HCT116 (cell line): ENCODE measurements at regions not wholly inside any gene's neighbourhood (a gene's known extent, or its start where the extent isn't known, plus 50 kb on each side); places are given as distances from the start of the nearest gene placed in this dataset.

ENCODE experiments used
- ATAC-seq: fragments of 200-7000 bp; cut with Tn5 transposase; 2 replicates; pipeline ENCODE4 v1.9.1; 2020; ENCODE audit warnings: mild to moderate bottlenecking, moderate library complexity
- BruUV-seq: library from RNA; stranded (reverse); fragments of 400-500 nt; replicated peaks from 2 replicates; lab custom pipeline; 2021; lab: Mats Ljungman, UMichigan
- CTCF ChIA-PET: fragments of 300-600 bp; sonication (Branson Sonifier 250); formaldehyde crosslinking; loops from one replicate; lab custom pipeline; 2021; ENCODE audit warnings: antibody characterized with exemption; lab: Charles Lee
- POLR2A ChIA-PET: fragments of 300-600, 350-600 bp; sonication (Branson Sonifier 250); formaldehyde crosslinking; loops from one replicate; lab custom pipeline; 2021; ENCODE audit warnings: antibody characterized with exemption; lab: Charles Lee
- RAD21 ChIA-PET, 2 experiments: fragments of 300-600 bp; sonication (Branson Sonifier 250); formaldehyde crosslinking; loops; one replicate each; lab custom pipeline; 2023; ENCODE audit warnings: low total read pairs in 2 of 2; ENCODE audit not compliant: uncharacterized antibody in 2 of 2, unreplicated experiment in 2 of 2, low non-redundant PET in 1 of 2; lab: Charles Lee
- DNase-seq: peaks from one replicate; pipeline ENCODE4 v3.0.0-alpha.2; 2010; ENCODE audit warnings: low read depth, low spot score
- H2AFZ ChIP-seq: fragments of 200-600 bp; shearing (Covaris generic), sonication (generic); 2 replicates; pipeline ENCODE4 v1.6.1; 2017; ENCODE audit warnings: low read depth, mixed run types, mixed read lengths, antibody characterized with exemption, low read length; ENCODE audit not compliant: poor library complexity, severe bottlenecking
- H3K27ac ChIP-seq: 2 replicates; pipeline ENCODE4 v1.5.1; 2012; ENCODE audit warnings: low read depth, low read length
- H3K27me3 ChIP-seq: fragments of 200-600 bp; sonication (generic); 2 replicates; pipeline ENCODE4 v1.6.1; 2016; ENCODE audit warnings: mixed run types, low read length, mixed read lengths; ENCODE audit not compliant: insufficient read depth
- H3K36me3 ChIP-seq, 2 experiments: fragments of 200-500 bp in 1 of 2; fragments of 200-600 bp in 1 of 2; sonication (Bioruptor generic) in 1 of 2; sonication (generic) in 1 of 2; 2 replicates each; pipeline versions ENCODE4 v1.5.1 to v1.6.1; 2014 to 2016; ENCODE audit warnings: low read length in 2 of 2, inconsistent platforms in 1 of 2, mixed read lengths in 1 of 2, mixed run types in 1 of 2; ENCODE audit not compliant: insufficient read depth in 2 of 2, control insufficient read depth in 1 of 2
- H3K4me1 ChIP-seq, 2 experiments: fragments of 200-600 bp in 1 of 2; sonication (generic) in 1 of 2; 2 replicates each; pipeline versions ENCODE4 v1.5.1 to v1.6.1; 2012 to 2017; ENCODE audit warnings: low read length in 2 of 2, inconsistent platforms in 1 of 2, mild to moderate bottlenecking in 1 of 2, mixed read lengths in 1 of 2, mixed run types in 1 of 2, moderate library complexity in 1 of 2; ENCODE audit not compliant: insufficient read depth in 2 of 2, control insufficient read depth in 1 of 2
- H3K4me2 ChIP-seq: fragments of 200-600 bp; sonication (generic); 2 replicates; pipeline ENCODE4 v1.6.1; 2017; ENCODE audit warnings: mixed run types, low read length, mixed read lengths
- H3K4me3 ChIP-seq, 2 experiments: fragments of 200-600 bp in 1 of 2; sonication (generic) in 1 of 2; replicated peaks in 1 of 2; 2 replicates each; pipeline ENCODE4 v1.5.1; 2011 to 2016; ENCODE audit warnings: low read length in 2 of 2, control low read depth in 1 of 2, low read depth in 1 of 2, mild to moderate bottlenecking in 1 of 2, mixed read lengths in 1 of 2, mixed run types in 1 of 2
- H3K79me2 ChIP-seq: fragments of 200-600 bp; sonication (generic); 2 replicates; pipeline ENCODE4 v1.6.1; 2017; ENCODE audit warnings: mild to moderate bottlenecking, mixed run types, low read length, moderate library complexity, mixed read lengths; ENCODE audit not compliant: insufficient read depth
- H3K9ac ChIP-seq: fragments of 200-600 bp; sonication (generic); 2 replicates; pipeline ENCODE4 v1.6.1; 2016; ENCODE audit warnings: low read length, mixed read lengths
- H3K9me2 ChIP-seq: fragments of 200-600 bp; sonication (generic), shearing (Covaris generic); 2 replicates; pipeline ENCODE4 v1.6.1; 2017; ENCODE audit warnings: mixed run types, mild to moderate bottlenecking, moderate library complexity; ENCODE audit not compliant: insufficient read depth
- H3K9me3 ChIP-seq, 2 experiments: fragments of 200-500 bp in 1 of 2; fragments of 200-600 bp in 1 of 2; sonication (Bioruptor generic) in 1 of 2; sonication (generic) in 1 of 2; 2 replicates each; pipeline ENCODE4 v1.6.1; 2014 to 2017; ENCODE audit warnings: low read length in 2 of 2, mixed read lengths in 2 of 2, inconsistent platforms in 1 of 2, low read depth in 1 of 2, mild to moderate bottlenecking in 1 of 2, mixed run types in 1 of 2, moderate library complexity in 1 of 2; ENCODE audit not compliant: control insufficient read depth in 1 of 2, insufficient read depth in 1 of 2
- H4K20me1 ChIP-seq: fragments of 200-600 bp; sonication (generic), shearing (Covaris generic); 2 replicates; pipeline ENCODE4 v1.6.1; 2017; ENCODE audit warnings: mixed run types, mild to moderate bottlenecking, moderate library complexity; ENCODE audit not compliant: insufficient read depth
- CBX3 ChIP-seq: IDR thresholded peaks from 2 replicates; pipeline ENCODE4 v1.6.1; 2012; ENCODE audit warnings: low read depth
- CEBPB ChIP-seq: IDR thresholded peaks from 2 replicates; pipeline ENCODE4 v1.6.1; 2012; ENCODE audit warnings: low read depth
- ELF1 ChIP-seq: IDR thresholded peaks from 2 replicates; pipeline ENCODE4 v1.6.1; 2012; ENCODE audit warnings: low read depth, borderline replicate concordance
- EZH2phosphoT487 ChIP-seq: fragments of 200-600 bp; IDR thresholded peaks from 2 replicates; pipeline ENCODE4 v1.6.1; 2018; ENCODE audit warnings: antibody characterized with exemption, borderline replicate concordance
- JUND ChIP-seq: IDR thresholded peaks from 2 replicates; pipeline ENCODE4 v1.6.1; 2012
- RAD21 ChIP-seq: IDR thresholded peaks from 2 replicates; pipeline ENCODE4 v1.6.1; 2012; ENCODE audit warnings: low read depth, mild to moderate bottlenecking
- SIN3A ChIP-seq: IDR thresholded peaks from 2 replicates; pipeline ENCODE4 v1.6.1; 2012; ENCODE audit warnings: low read depth
- SRF ChIP-seq: IDR thresholded peaks from 2 replicates; pipeline ENCODE4 v1.6.1; 2012; ENCODE audit warnings: low read depth
- TCF7L2 ChIP-seq: IDR thresholded peaks from 2 replicates; pipeline ENCODE4 v1.7.0; 2011; ENCODE audit warnings: borderline replicate concordance, inconsistent platforms; ENCODE audit not compliant: insufficient read depth, insufficient read length; ENCODE audit errors: extremely low read depth
- intact Hi-C: fragments of 100-400 bp; cut with micrococcal nuclease; formaldehyde crosslinking; loops from 2 replicates; pipeline ENCODE4 v1.10.0; 2022
- TF ChIP-seq, protein P1 (sequence below): IDR thresholded peaks from 2 replicates; pipeline ENCODE4 v1.6.1; 2012
- TF ChIP-seq, protein P2 (sequence below): IDR thresholded peaks from 2 replicates; pipeline ENCODE4 v1.6.1; 2011; ENCODE audit warnings: mild to moderate bottlenecking, low read length, moderate library complexity; ENCODE audit not compliant: insufficient replicate concordance; ENCODE audit errors: extremely low read depth
- TF ChIP-seq, protein P3 (sequence below), 3 experiments: fragments of 200-600 bp in 1 of 3; sonication (generic) in 1 of 3; IDR thresholded peaks in 2 of 3; conservative IDR thresholded peaks in 1 of 3; 2 replicates each; pipeline ENCODE4 v1.5.1; 2012 to 2017; ENCODE audit warnings: low read depth in 2 of 3, low read length in 2 of 3, antibody characterized with exemption in 1 of 3, borderline replicate concordance in 1 of 3, control low read depth in 1 of 3, mild to moderate bottlenecking in 1 of 3, mixed read lengths in 1 of 3, mixed run types in 1 of 3, moderate library complexity in 1 of 3; ENCODE audit not compliant: insufficient read depth in 1 of 3
- TF ChIP-seq, protein P4 (sequence below): IDR thresholded peaks from 2 replicates; pipeline ENCODE4 v1.6.1; 2012

DNA sequence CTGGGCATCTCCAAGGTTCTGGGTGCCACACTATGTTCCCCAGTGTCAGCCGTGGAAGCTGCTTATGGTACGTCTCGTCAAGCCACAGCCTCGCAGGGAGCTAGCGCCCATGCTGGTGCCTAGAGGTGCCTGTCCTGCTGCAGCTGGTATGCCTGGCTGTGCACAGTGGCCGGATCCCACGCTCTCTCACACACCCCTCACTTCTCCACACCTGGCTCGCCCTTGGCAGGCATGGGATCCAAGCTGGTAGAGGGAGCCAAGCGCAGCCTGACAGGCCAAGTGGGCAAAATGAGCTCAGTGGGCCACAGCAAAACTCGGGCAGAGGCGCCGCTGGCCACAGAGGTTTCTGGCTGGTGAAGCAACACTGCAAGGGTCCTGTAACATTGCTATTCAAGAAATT is 156.1 kb upstream of the RBMS1 start:
- ChIA-PET CTCF (no interaction called here), RAD21 (no interaction called here), POLR2A (no interaction called here)
- H3K4me3 ChIP-seq: no peak overlapping the region
- H4K20me1 ChIP-seq: no peaks in the 10 kb centered on the region
- DNase-seq (no peak), ATAC-seq (no peak)
- H3K27me3 ChIP-seq: no peaks in the 10 kb centered on the region
- no peaks in the 10 kb centered on the region for H3K79me2 ChIP-seq
- no peak overlapping the region for H2AFZ ChIP-seq
- no peaks in the 10 kb centered on the region for H3K4me1 ChIP-seq
- no peak overlapping the region for H3K9ac ChIP-seq
- no peak overlapping the region for H3K27ac ChIP-seq
- no peaks in the 10 kb centered on the region for H3K9me3 ChIP-seq
- H3K9me2 ChIP-seq: no peaks in the 10 kb centered on the region
- no peak overlapping the region for H3K4me2 ChIP-seq
- intact Hi-C loops: no loop called here
- TF ChIP-seq SIN3A: no peak
- no peak for TF ChIP-seq ELF1
- no peak for TF ChIP-seq CBX3
- TF ChIP-seq, protein P1, sequence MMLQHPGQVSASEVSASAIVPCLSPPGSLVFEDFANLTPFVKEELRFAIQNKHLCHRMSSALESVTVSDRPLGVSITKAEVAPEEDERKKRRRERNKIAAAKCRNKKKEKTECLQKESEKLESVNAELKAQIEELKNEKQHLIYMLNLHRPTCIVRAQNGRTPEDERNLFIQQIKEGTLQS: no peak
- TF ChIP-seq JUND: no peak
- TF ChIP-seq, protein P2, sequence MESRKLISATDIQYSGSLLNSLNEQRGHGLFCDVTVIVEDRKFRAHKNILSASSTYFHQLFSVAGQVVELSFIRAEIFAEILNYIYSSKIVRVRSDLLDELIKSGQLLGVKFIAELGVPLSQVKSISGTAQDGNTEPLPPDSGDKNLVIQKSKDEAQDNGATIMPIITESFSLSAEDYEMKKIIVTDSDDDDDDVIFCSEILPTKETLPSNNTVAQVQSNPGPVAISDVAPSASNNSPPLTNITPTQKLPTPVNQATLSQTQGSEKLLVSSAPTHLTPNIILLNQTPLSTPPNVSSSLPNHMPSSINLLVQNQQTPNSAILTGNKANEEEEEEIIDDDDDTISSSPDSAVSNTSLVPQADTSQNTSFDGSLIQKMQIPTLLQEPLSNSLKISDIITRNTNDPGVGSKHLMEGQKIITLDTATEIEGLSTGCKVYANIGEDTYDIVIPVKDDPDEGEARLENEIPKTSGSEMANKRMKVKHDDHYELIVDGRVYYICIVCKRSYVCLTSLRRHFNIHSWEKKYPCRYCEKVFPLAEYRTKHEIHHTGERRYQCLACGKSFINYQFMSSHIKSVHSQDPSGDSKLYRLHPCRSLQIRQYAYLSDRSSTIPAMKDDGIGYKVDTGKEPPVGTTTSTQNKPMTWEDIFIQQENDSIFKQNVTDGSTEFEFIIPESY: no peak
- no peak for TF ChIP-seq RAD21
- no peak for TF ChIP-seq CEBPB
- TF ChIP-seq, protein P3, sequence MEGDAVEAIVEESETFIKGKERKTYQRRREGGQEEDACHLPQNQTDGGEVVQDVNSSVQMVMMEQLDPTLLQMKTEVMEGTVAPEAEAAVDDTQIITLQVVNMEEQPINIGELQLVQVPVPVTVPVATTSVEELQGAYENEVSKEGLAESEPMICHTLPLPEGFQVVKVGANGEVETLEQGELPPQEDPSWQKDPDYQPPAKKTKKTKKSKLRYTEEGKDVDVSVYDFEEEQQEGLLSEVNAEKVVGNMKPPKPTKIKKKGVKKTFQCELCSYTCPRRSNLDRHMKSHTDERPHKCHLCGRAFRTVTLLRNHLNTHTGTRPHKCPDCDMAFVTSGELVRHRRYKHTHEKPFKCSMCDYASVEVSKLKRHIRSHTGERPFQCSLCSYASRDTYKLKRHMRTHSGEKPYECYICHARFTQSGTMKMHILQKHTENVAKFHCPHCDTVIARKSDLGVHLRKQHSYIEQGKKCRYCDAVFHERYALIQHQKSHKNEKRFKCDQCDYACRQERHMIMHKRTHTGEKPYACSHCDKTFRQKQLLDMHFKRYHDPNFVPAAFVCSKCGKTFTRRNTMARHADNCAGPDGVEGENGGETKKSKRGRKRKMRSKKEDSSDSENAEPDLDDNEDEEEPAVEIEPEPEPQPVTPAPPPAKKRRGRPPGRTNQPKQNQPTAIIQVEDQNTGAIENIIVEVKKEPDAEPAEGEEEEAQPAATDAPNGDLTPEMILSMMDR (IDR thresholded peaks at IDR 0.05 in 2 of 3, conservative IDR thresholded peaks at IDR 0.05 in 1 of 3; ENCODE audit: borderline replicate concordance in 1 of 3, insufficient read depth in 1 of 3, low read depth in 2 of 3, low read length in 2 of 3): no peak
- TF ChIP-seq EZH2phosphoT487: no peak
- TF ChIP-seq TCF7L2: no peak
- TF ChIP-seq SRF: no peak
- TF ChIP-seq, protein P4, sequence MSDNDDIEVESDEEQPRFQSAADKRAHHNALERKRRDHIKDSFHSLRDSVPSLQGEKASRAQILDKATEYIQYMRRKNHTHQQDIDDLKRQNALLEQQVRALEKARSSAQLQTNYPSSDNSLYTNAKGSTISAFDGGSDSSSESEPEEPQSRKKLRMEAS: no peak
- no peaks in the 10 kb centered on the region for H3K36me3 ChIP-seq
- BruUV-seq: no TSS peak
